ENCODE measurements at regions not wholly inside any gene's neighbourhood (a gene's known extent, or its start where the extent isn't known, plus 50 kb on each side); places are given as distances from the start of the nearest gene placed in this dataset.

- TF ChIP-seq, protein P1, sequence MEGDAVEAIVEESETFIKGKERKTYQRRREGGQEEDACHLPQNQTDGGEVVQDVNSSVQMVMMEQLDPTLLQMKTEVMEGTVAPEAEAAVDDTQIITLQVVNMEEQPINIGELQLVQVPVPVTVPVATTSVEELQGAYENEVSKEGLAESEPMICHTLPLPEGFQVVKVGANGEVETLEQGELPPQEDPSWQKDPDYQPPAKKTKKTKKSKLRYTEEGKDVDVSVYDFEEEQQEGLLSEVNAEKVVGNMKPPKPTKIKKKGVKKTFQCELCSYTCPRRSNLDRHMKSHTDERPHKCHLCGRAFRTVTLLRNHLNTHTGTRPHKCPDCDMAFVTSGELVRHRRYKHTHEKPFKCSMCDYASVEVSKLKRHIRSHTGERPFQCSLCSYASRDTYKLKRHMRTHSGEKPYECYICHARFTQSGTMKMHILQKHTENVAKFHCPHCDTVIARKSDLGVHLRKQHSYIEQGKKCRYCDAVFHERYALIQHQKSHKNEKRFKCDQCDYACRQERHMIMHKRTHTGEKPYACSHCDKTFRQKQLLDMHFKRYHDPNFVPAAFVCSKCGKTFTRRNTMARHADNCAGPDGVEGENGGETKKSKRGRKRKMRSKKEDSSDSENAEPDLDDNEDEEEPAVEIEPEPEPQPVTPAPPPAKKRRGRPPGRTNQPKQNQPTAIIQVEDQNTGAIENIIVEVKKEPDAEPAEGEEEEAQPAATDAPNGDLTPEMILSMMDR (IDR thresholded peaks at IDR 0.05; ENCODE audit: low read length) = no peak
- no peak for TF ChIP-seq EZH2 (IDR thresholded peaks at IDR 0.05; ENCODE audit: borderline replicate concordance, low read length)
- no peaks in the 10 kb centered on the region for H3K79me2 ChIP-seq (ENCODE audit: insufficient read depth, low read length)
Observed at GRCh38 chr12:87879141-87879540, 150.1 kb downstream of the C12orf50 start.

DNA sequence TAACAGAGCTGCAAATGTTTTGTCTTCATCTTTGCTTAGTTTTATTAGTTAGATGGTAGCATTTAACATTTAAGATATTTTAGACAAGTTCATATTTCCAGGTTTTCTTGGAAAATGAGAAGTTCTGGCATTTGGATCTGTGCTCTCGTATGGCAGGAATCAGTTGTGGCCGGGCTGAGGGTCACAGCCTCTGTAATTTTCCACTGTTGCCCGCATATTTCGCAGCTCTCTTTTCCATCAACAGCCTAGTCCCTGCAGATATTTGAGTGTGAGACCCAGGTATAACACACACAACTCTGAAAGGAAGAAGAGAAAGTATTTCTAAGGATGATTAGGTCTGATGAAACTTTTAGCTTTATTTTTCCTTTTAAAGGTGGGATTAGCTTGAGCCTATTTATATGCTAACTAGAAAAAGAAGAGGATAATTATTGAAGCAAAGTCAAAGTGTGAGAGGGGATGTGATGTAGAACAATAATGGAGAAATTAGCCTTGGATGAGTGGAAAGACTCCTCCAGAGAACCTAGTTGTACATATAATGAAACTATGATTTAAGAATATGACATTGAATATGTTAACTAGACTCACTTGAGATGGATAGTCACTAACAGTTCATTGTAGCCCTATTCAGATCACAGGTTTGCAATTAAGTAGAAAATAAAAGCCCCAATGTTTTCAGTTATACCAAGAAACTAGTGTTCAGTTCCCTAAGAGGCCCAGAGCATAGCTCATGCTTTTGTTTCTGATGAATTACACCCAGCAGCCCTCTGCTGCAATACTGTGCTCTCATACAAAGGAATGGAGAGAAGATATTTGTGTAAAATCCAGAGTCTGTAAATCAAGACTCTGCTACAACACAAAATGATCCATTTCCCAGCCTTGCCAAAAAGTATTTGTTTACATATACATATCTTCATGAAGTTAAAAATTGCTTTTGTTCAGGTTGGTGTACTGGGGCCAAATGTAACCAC lies 158.4 kb downstream of the C12orf50 start:
- H3K9me2 ChIP-seq (ENCODE audit: low read depth, low read length) = no peaks in the 10 kb centered on the region
- H3K27me3 ChIP-seq (ENCODE audit: insufficient read depth, low read length) = no peaks in the 10 kb centered on the region
- no peak overlapping the region for H2AFZ ChIP-seq (ENCODE audit: low read length)
- no peak overlapping the region for H3K9ac ChIP-seq (ENCODE audit: low read length)
- H3K9me3 ChIP-seq (ENCODE audit: low read length) = no peaks in the 10 kb centered on the region
- no peak overlapping the region for H3K4me3 ChIP-seq (ENCODE audit: low read depth, low read length, poor library complexity, severe bottlenecking)
- H3K79me2 ChIP-seq (ENCODE audit: insufficient read depth, low read length) = no peaks in the 10 kb centered on the region
- no peaks in the 10 kb centered on the region for H3K36me3 ChIP-seq (ENCODE audit: insufficient read depth, low read length)
- H4K20me1 ChIP-seq (ENCODE audit: insufficient read depth, low read length) = no peaks in the 10 kb centered on the region
- no peaks in the 10 kb centered on the region for H3K4me1 ChIP-seq (ENCODE audit: insufficient read depth, low read length, severe bottlenecking)
- H3F3A ChIP-seq (ENCODE audit: insufficient read depth, low read length) = no peaks in the 10 kb centered on the region
- TF ChIP-seq, protein P1 (IDR thresholded peaks at IDR 0.05; ENCODE audit: low read length) = no peak
- TF ChIP-seq EZH2 (IDR thresholded peaks at IDR 0.05; ENCODE audit: borderline replicate concordance, low read length) = no peak
- H3K27ac ChIP-seq (ENCODE audit: low read depth, low read length, poor library complexity, severe bottlenecking) = no peak overlapping the region
- no peak overlapping the region for H3K4me2 ChIP-seq (ENCODE audit: low read length)

More at GRCh38 chr12:87879141-87879540, 150.1 kb downstream of the C12orf50 start:
- Histone ChIP-seq H3K27me3 (ENCODE audit: insufficient read depth, low read length) (no peaks in the 10 kb centered on the region), H3K4me1 (ENCODE audit: insufficient read depth, low read length, severe bottlenecking) (no peaks in the 10 kb centered on the region), H3K9ac (ENCODE audit: low read length) (no peak overlapping the region), H3K36me3 (ENCODE audit: insufficient read depth, low read length) (no peaks in the 10 kb centered on the region), H3K27ac (ENCODE audit: low read depth, low read length, poor library complexity, severe bottlenecking) (no peak overlapping the region), H2AFZ (ENCODE audit: low read length) (no peak overlapping the region), H3K9me2 (ENCODE audit: low read depth, low read length) (no peaks in the 10 kb centered on the region), H3K4me3 (ENCODE audit: low read depth, low read length, poor library complexity, severe bottlenecking) (no peak overlapping the region), H3K9me3 (ENCODE audit: low read length) (no peaks in the 10 kb centered on the region), H4K20me1 (ENCODE audit: insufficient read depth, low read length) (no peaks in the 10 kb centered on the region), H3F3A (ENCODE audit: insufficient read depth, low read length) (no peaks in the 10 kb centered on the region), H3K4me2 (ENCODE audit: low read length) (no peak overlapping the region)

- H3K4me2 ChIP-seq (ENCODE audit: low read length) = no peak overlapping the region
- no peak overlapping the region for H3K4me3 ChIP-seq (ENCODE audit: low read depth, low read length, poor library complexity, severe bottlenecking)
- no peaks in the 10 kb centered on the region for H4K20me1 ChIP-seq (ENCODE audit: insufficient read depth, low read length)
- no peaks in the 10 kb centered on the region for H3K36me3 ChIP-seq (ENCODE audit: insufficient read depth, low read length)
- H3K27ac ChIP-seq (ENCODE audit: low read depth, low read length, poor library complexity, severe bottlenecking) = no peak overlapping the region
- no peak overlapping the region for H3K9ac ChIP-seq (ENCODE audit: low read length)
- no peak overlapping the region for H2AFZ ChIP-seq (ENCODE audit: low read length)
- no peaks in the 10 kb centered on the region for H3K27me3 ChIP-seq (ENCODE audit: insufficient read depth, low read length)
- no peaks in the 10 kb centered on the region for H3K4me1 ChIP-seq (ENCODE audit: insufficient read depth, low read length, severe bottlenecking)
- H3K9me3 ChIP-seq (ENCODE audit: low read length) = no peaks in the 10 kb centered on the region
- TF ChIP-seq EZH2 (IDR thresholded peaks at IDR 0.05; ENCODE audit: borderline replicate concordance, low read length) = no peak
- TF ChIP-seq, protein P1 (IDR thresholded peaks at IDR 0.05; ENCODE audit: low read length) = no peak
- H3F3A ChIP-seq (ENCODE audit: insufficient read depth, low read length) = no peaks in the 10 kb centered on the region
- H3K79me2 ChIP-seq (ENCODE audit: insufficient read depth, low read length) = no peaks in the 10 kb centered on the region
- no peaks in the 10 kb centered on the region for H3K9me2 ChIP-seq (ENCODE audit: low read depth, low read length)
Observed at GRCh38 chr12:87870061-87870460, 159.1 kb downstream of the C12orf50 start.

Measured in OCI-LY1 (cell line).